Gastroesophageal sphincter (tissue), 4 donors: ENCODE measurements at regions not wholly inside any gene's neighbourhood (a gene's known extent, or its start where the extent isn't known, plus 50 kb on each side); places are given as distances from the start of the nearest gene placed in this dataset.
A peak's percentile ranks its signal among the peaks of the same experiment; 100 is the strongest.
"Not testable (repeated sequence)": the region's sequence is repeated elsewhere in the genome, so short reads cannot be mapped to it uniquely, and the experiment has no call there.

ENCODE experiments used
- ATAC-seq: fragments of 150-250 bp; one replicate; pipeline ENCODE4 v1.9.1; 2016; ENCODE audit warnings: mild to moderate bottlenecking, moderate library complexity
- H3K27ac ChIP-seq, 4 donors: fragments of 200-600 bp; sonication (generic) in 3 of 4; 1 replicate in 3 of 4; 2 replicates in 1 of 4; pipeline ENCODE4 v1.5.1; 2016 to 2019
- H3K27me3 ChIP-seq: fragments of 200-600 bp; sonication (generic); one replicate; pipeline ENCODE4 v1.5.1; 2019
- H3K36me3 ChIP-seq, 2 donors: fragments of 200-600 bp; sonication (generic); one replicate each; pipeline ENCODE4 v1.5.1; 2019; ENCODE audit warnings: control low read depth in 1 of 2
- H3K4me1 ChIP-seq, 3 donors: fragments of 200-600 bp; sonication (generic); 1 replicate in 2 of 3; 2 replicates in 1 of 3; pipeline ENCODE4 v1.5.1; 2016 to 2019; ENCODE audit warnings: control low read depth in 2 of 3
- H3K4me3 ChIP-seq, 2 donors: fragments of 200-600 bp; sonication (generic); one replicate each; pipeline ENCODE4 v1.5.1; 2019; ENCODE audit warnings: mild to moderate bottlenecking in 1 of 2, moderate library complexity in 1 of 2
- H3K9me3 ChIP-seq, 3 donors: fragments of 200-600 bp; sonication (generic); one replicate each; pipeline ENCODE4 v1.5.1; 2017 to 2019; ENCODE audit warnings: control low read depth in 2 of 3
- whole genome bisulfite sequencing, 2 donors: methylation state at CpG; one replicate each; pipeline ENCODE4 v1.1.5; 2018; ENCODE audit warnings: low coverage in 1 of 2; 5-methylcytosine and 5-hydroxymethylcytosine counted together

DNA sequence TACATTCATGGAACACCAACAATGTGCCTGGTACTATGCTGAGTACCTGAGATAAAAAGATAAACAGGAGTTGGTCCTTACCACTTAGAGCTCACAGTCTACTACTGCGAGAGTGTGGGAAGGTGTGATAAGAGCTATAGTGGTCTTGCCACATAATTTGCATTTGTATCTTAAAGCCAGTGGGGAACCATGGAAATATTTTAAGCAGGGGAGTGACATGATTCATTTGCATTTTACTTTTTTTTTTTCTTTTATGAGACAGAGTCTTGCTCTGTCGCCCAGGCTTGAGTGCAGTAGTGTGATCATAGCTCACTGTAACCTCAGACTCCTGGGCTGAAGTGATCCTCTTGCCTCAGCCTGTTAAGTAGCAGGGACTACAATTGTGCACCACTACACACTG, 53.6 kb downstream of the SRGAP2 start:
- no CpG with 5 or more reads among the region's 2 CpGs for WGBS, 2 donors
- H3K27me3 ChIP-seq, H3K4me3 ChIP-seq, H3K9me3 ChIP-seq, ATAC-seq, H3K36me3 ChIP-seq, H3K27ac ChIP-seq, H3K4me1 ChIP-seq: not testable (repeated sequence)

DNA sequence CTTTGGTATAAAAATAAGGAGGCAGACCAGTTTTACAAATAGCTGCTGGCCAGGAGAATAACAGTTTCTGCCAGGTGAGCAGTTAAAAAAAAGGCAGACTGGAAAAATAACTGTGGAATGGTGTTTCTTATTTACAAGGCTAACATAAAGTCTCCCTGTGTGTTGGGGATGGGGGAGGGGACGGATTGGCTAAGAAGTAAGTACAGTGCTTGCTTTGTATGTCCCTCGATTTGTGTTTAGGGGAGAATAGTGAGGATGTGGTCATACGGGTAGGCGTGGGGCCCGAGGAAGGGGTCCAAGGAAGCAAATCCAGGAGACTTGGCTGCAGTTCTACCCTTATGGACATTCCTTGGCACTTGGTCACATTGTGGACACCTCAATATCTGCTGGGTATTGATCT, 58.1 kb downstream of the SRGAP2 start:
- H3K36me3 ChIP-seq, ATAC-seq, H3K27me3 ChIP-seq, H3K4me1 ChIP-seq, H3K4me3 ChIP-seq, H3K9me3 ChIP-seq, H3K27ac ChIP-seq: not testable (repeated sequence)
- 71% methylated on average over 2 of the region's 5 CpGs; no CpG with 5 or more reads in 1 of the 2 donors for WGBS, 2 donors

DNA sequence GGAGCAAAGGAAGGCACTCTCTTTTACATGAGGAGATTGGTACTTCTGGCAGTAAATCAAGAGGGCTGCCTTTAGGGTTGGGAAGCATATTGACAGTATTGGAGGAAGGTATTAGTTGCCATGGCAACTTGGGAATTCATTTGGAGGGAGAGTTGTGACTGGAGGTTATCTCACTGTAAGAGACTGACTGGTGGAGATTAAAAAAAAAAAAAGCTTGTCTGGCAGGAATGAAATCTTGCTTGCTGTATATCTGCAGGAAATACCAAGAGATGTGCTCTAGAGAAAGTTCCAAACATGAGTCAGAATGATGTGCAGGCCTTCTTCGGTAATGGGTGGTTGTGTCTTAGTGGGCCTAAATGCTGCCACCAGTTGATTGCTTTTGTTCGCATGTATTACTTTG, 59.1 kb downstream of the SRGAP2 start:
- H3K27me3 ChIP-seq, H3K36me3 ChIP-seq, ATAC-seq, H3K9me3 ChIP-seq, H3K27ac ChIP-seq, H3K4me1 ChIP-seq, H3K4me3 ChIP-seq: not testable (repeated sequence)
- no CpG with 5 or more reads among the region's 2 CpGs for WGBS, 2 donors

DNA sequence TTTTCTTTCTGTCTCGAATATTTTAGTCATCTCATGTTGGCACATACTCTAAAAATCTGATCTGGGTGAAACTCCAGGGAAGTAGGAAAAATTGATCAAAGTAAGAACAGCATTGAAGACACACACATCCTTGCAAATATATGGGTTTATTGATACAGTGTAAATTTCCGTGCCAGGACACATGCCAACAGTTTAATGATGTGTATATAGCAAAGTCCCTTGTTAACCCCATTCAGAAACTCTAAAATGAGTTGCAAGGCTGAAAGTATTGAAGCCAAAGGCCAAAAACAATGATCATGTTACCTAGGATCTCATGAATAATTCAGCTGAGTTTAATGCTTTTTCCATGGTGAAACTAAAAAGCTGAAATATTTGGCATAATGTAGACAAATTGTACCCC, 61.6 kb downstream of the SRGAP2 start:
- ATAC-seq, H3K36me3 ChIP-seq, H3K9me3 ChIP-seq, H3K27ac ChIP-seq, H3K4me3 ChIP-seq, H3K27me3 ChIP-seq, H3K4me1 ChIP-seq: not testable (repeated sequence)
- no CpG with 5 or more reads among the region's 2 CpGs for WGBS, 2 donors

DNA sequence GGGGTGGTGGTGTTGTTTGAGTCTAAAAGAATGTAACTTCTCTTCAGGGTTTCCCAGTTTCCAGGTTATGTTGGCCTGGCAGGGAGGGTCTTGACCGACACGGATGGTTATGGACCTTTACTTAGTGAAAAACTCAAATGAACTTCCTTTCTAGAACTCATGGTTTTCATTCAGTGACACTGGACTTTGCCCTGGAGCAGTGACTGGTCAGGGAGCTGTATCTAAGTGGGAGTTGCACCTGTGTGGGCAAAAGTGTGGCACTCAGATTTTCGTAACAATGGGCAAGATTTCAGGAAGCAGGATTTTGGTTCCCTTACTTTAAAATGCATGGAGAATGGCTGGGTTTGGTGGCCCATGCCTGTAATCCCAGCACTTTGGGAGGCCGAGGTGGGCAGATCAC, 67.8 kb downstream of the SRGAP2 start:
- H3K36me3 ChIP-seq, H3K9me3 ChIP-seq, H3K4me3 ChIP-seq, H3K4me1 ChIP-seq, ATAC-seq, H3K27ac ChIP-seq, H3K27me3 ChIP-seq: not testable (repeated sequence)
- WGBS, 2 donors: no CpG with 5 or more reads among the region's 4 CpGs

DNA sequence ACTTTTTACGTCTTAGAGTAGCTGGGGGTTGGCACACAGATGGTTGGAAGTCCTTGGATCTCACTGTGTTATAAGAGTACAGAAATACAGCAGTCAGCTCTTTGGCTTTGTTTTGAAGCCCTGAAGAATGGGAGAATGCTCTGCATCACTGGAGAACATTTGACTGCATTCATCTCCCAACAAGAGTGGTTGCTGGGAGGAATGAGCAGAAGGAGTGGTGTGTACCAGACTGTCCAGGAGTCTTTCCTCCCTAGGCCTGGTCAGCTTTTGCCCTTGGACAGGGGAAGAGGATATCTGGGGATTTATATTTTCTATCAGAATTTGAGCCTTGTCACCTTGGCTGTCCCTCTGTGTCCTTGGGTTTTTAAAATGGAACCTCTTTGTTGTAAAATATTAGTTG, 69.8 kb downstream of the SRGAP2 start:
- not testable (repeated sequence) for H3K9me3 ChIP-seq, H3K27me3 ChIP-seq, ATAC-seq, H3K4me1 ChIP-seq, H3K4me3 ChIP-seq, H3K36me3 ChIP-seq, H3K27ac ChIP-seq
- no CpG with 5 or more reads among the region's 1 CpG for whole genome bisulfite sequencing, 2 donors

DNA sequence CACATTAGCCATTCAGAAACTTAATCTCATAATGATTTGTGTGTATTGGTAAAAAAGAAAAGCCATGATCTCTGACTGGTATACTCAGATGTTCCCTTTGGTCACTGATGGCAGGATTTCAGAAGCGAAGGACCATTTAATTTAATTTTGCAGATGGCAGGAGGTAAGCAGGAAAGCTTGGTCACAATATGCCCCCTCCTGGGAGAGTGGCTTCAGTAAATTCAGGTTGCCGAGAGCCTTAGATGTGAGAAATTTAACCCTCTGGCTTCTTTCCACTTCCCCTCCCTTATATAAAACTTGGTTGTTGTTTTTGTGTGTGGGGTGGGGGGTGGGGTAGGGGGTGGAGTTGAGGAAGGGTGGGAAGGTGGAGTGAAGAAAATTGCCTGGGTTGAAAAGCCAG, 72.8 kb downstream of the SRGAP2 start:
- not testable (repeated sequence) for H3K4me1 ChIP-seq, H3K36me3 ChIP-seq, ATAC-seq, H3K4me3 ChIP-seq, H3K27me3 ChIP-seq, H3K27ac ChIP-seq, H3K9me3 ChIP-seq
- WGBS, 2 donors: no CpG with 5 or more reads among the region's 2 CpGs

DNA sequence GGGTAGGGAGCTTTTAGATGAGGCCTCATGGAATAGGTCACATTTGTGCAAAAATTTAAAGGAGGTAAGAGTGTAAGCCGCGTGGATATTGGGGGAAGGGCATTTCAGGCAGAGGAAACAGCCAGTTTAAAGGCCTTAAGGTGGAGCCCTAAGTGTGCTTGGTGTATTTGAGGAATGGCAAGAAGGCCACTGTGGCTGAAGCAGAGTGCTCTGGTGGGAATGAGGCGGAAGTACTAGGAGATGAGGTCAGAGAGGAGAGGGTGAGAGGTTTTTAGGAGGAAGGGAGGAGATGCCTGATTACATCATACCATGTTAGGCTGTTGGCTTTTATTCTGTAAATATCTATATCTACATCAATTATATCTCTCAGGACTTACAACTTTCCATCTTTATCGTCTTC, 75.3 kb downstream of the SRGAP2 start:
- 80 to 82% methylated on average over 1 to 3 of the region's 4 CpGs for WGBS, 2 donors
- H3K27me3 ChIP-seq, H3K9me3 ChIP-seq, H3K4me3 ChIP-seq, H3K36me3 ChIP-seq, H3K4me1 ChIP-seq, H3K27ac ChIP-seq: not testable (repeated sequence)
- ATAC-seq: peak; percentile 31

DNA sequence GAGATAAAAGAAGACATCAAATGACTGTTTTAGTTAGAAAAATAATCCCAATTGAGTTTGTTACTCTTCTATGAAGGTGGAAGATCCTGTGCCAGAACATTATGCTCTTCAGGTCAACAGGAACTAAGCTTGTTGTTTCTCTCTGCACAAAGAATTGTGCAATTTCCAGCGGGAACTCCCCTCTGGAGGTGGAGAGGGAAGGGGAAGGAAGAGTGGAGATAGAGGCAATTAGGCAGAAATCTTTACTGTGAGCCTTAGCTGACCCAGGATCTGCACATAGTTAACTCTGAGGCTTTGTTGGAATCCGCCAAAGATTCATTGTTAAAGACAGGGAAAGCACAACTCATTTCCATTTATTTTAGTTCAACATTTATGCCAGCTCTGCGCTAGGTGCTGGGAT, 77.3 kb downstream of the SRGAP2 start:
- WGBS, 2 donors: no CpG with 5 or more reads among the region's 3 CpGs
- not testable (repeated sequence) for H3K36me3 ChIP-seq, H3K27me3 ChIP-seq, H3K4me3 ChIP-seq, H3K27ac ChIP-seq, H3K9me3 ChIP-seq, H3K4me1 ChIP-seq
- ATAC-seq: peak; percentile 39

DNA sequence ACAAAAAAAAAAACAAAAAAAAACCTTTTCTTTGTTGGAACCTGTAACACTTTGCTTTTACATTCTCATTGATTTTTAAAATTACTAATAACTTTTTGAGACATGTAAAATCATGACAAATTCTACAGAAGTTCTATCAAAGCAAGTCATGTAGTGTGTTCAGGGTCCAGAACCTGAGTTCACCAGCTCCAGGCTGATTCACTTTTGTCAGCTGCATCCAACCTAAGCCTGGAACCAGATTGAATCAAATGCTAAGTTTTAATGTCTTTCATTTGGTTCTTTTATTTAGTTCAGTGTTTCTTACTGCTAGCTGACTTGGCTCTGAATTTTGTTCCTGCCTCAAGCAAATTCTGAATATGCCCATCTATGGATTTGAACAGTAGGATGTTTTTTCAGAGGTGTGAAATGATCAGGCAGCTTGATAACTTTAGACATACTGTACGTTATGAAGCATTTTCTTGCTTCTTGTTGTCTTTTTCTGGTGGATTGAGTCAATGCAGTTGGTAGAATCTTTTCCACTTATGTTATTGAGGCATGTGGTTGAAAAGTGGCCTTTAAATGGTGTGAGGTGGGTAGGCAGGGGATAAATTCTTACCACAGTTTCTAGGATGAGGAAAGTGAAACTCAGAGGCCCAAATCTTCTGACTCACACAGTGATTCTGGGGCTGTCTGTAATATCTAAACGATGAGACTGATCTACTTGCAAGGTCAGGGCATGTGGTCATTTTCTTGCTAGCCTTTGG, 78.7 kb downstream of the SRGAP2 start:
- not testable (repeated sequence) for H3K27ac ChIP-seq, H3K36me3 ChIP-seq, H3K9me3 ChIP-seq, H3K27me3 ChIP-seq, H3K4me3 ChIP-seq, H3K4me1 ChIP-seq
- WGBS, 2 donors: no CpG with 5 or more reads among the region's 2 CpGs
- ATAC-seq: peak; percentile 64

DNA sequence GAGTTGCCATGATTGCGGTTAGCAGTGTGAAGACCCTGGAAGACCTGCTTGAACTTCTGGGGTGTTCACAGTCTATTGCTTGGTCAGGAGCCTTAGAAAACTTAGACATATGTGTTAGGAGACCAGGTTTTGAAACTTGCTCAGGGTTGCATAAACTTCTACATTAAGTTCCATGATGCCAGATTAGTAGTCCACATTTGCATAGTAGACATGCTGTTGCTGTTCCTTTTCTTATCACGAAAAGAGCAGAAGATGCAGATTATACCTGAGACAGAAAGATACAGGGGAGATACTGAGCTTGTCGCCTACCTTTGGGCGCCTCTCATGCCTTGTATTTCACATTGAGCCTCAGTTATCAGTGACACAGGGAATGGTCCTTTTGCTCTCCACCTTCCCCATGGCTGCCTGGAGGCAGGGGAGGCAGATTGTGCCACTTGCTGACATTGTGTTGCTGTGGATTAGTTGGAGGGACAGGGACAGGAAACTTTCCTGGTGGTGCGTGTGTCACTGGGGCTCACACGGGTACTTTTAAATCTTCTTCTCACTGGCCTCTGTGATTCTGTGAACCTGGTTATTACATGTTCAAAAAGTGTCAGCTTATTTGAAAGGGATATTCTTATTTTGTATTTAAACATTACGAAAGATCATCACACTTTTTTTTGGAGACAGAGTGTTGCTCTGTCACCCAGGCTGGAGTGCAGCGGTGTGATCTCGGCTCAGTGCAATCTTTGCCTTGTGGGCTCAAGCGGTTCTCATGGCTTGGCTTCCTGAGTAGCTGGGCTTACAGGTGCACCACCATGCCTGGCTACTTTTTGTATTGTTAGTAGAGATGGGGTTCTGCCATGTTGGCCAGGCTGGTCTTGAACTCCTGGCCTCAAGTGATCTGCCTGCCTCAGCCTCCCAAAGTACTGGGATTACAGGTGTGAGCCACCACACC, 82.0 kb downstream of the SRGAP2 start:
- not testable (repeated sequence) for H3K27me3 ChIP-seq, ATAC-seq, H3K36me3 ChIP-seq, H3K4me1 ChIP-seq, H3K9me3 ChIP-seq, H3K4me3 ChIP-seq, H3K27ac ChIP-seq
- WGBS, 2 donors: no CpG with 5 or more reads among the region's 10 CpGs

DNA sequence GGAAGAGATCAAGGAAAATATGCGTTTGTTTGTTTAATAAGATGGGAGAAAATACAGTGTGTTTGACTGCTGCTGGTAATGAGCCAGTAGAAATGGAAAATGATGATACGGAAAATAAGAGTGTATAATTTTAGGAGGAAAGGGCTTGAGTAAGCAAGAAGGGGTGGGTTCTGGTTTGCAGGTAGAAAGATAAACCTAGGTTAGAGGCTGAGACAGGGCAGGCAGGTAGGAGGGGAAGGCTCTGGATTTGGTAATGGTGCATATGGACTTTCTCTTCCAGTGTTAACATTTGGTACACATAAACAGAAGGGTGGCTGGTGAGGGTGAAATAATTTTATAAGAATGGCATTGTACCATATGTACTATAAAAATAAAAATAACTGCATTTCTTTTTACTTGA, 84.4 kb downstream of the SRGAP2 start:
- H3K4me1 ChIP-seq, H3K27me3 ChIP-seq, H3K9me3 ChIP-seq, H3K27ac ChIP-seq, H3K4me3 ChIP-seq, ATAC-seq, H3K36me3 ChIP-seq: not testable (repeated sequence)
- WGBS, 2 donors: 50% methylated on average over 1 of the region's 2 CpGs; no CpG with 5 or more reads in 1 of the 2 donors

DNA sequence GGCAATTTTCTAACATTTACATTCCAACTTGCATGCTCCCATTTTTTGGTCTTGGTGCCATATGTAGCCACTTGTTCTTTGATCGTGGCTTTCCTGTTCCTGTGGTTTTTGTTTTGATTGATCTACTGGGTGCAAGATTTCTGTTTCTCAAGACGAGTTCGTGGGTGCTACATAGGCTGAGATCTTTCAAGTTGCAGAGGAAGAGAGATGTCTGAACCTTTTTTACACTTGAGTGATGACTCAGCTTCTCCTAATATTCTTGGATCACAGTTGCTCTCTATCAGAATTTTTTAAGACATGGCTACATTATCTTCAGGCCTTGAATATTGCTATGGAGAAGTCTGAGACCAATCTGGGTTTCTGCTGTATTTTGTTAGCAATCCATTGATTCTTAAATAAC, 85.1 kb downstream of the SRGAP2 start:
- WGBS, 2 donors: no CpG with 5 or more reads among the region's 3 CpGs
- not testable (repeated sequence) for H3K4me1 ChIP-seq, H3K4me3 ChIP-seq, H3K36me3 ChIP-seq, H3K27ac ChIP-seq, H3K9me3 ChIP-seq, H3K27me3 ChIP-seq, ATAC-seq
